HCT116 (cell line): ENCODE measurements at regions not wholly inside any gene's neighbourhood (a gene's known extent, or its start where the extent isn't known, plus 50 kb on each side); places are given as distances from the start of the nearest gene placed in this dataset.

Experiments used
- ATAC-seq: fragments of 200-7000 bp; cut with Tn5 transposase; 2 replicates; pipeline ENCODE4 v1.9.1; 2020; ENCODE audit warnings: mild to moderate bottlenecking, moderate library complexity
- BruUV-seq: library from RNA; stranded (reverse); fragments of 400-500 nt; replicated peaks from 2 replicates; lab custom pipeline; 2021; lab: Mats Ljungman, UMichigan
- CTCF ChIA-PET: fragments of 300-600 bp; sonication (Branson Sonifier 250); formaldehyde crosslinking; loops from one replicate; lab custom pipeline; 2021; ENCODE audit warnings: antibody characterized with exemption; lab: Charles Lee
- POLR2A ChIA-PET: fragments of 300-600, 350-600 bp; sonication (Branson Sonifier 250); formaldehyde crosslinking; loops from one replicate; lab custom pipeline; 2021; ENCODE audit warnings: antibody characterized with exemption; lab: Charles Lee
- RAD21 ChIA-PET, 2 experiments: fragments of 300-600 bp; sonication (Branson Sonifier 250); formaldehyde crosslinking; loops; one replicate each; lab custom pipeline; 2023; ENCODE audit warnings: low total read pairs in 2 of 2; ENCODE audit not compliant: uncharacterized antibody in 2 of 2, unreplicated experiment in 2 of 2, low non-redundant PET in 1 of 2; lab: Charles Lee
- DNase-seq: peaks from one replicate; pipeline ENCODE4 v3.0.0-alpha.2; 2010; ENCODE audit warnings: low read depth, low spot score
- H2AFZ ChIP-seq: fragments of 200-600 bp; shearing (Covaris generic), sonication (generic); 2 replicates; pipeline ENCODE4 v1.6.1; 2017; ENCODE audit warnings: low read depth, mixed run types, mixed read lengths, antibody characterized with exemption, low read length; ENCODE audit not compliant: poor library complexity, severe bottlenecking
- H3K27ac ChIP-seq: 2 replicates; pipeline ENCODE4 v1.5.1; 2012; ENCODE audit warnings: low read depth, low read length
- H3K27me3 ChIP-seq: fragments of 200-600 bp; sonication (generic); 2 replicates; pipeline ENCODE4 v1.6.1; 2016; ENCODE audit warnings: mixed run types, low read length, mixed read lengths; ENCODE audit not compliant: insufficient read depth
- H3K36me3 ChIP-seq, 2 experiments: fragments of 200-500 bp in 1 of 2; fragments of 200-600 bp in 1 of 2; sonication (Bioruptor generic) in 1 of 2; sonication (generic) in 1 of 2; 2 replicates each; pipeline versions ENCODE4 v1.5.1 to v1.6.1; 2014 to 2016; ENCODE audit warnings: low read length in 2 of 2, inconsistent platforms in 1 of 2, mixed read lengths in 1 of 2, mixed run types in 1 of 2; ENCODE audit not compliant: insufficient read depth in 2 of 2, control insufficient read depth in 1 of 2
- H3K4me1 ChIP-seq, 2 experiments: fragments of 200-600 bp in 1 of 2; sonication (generic) in 1 of 2; 2 replicates each; pipeline versions ENCODE4 v1.5.1 to v1.6.1; 2012 to 2017; ENCODE audit warnings: low read length in 2 of 2, inconsistent platforms in 1 of 2, mild to moderate bottlenecking in 1 of 2, mixed read lengths in 1 of 2, mixed run types in 1 of 2, moderate library complexity in 1 of 2; ENCODE audit not compliant: insufficient read depth in 2 of 2, control insufficient read depth in 1 of 2
- H3K4me2 ChIP-seq: fragments of 200-600 bp; sonication (generic); 2 replicates; pipeline ENCODE4 v1.6.1; 2017; ENCODE audit warnings: mixed run types, low read length, mixed read lengths
- H3K4me3 ChIP-seq, 2 experiments: fragments of 200-600 bp in 1 of 2; sonication (generic) in 1 of 2; replicated peaks in 1 of 2; 2 replicates each; pipeline ENCODE4 v1.5.1; 2011 to 2016; ENCODE audit warnings: low read length in 2 of 2, control low read depth in 1 of 2, low read depth in 1 of 2, mild to moderate bottlenecking in 1 of 2, mixed read lengths in 1 of 2, mixed run types in 1 of 2
- H3K79me2 ChIP-seq: fragments of 200-600 bp; sonication (generic); 2 replicates; pipeline ENCODE4 v1.6.1; 2017; ENCODE audit warnings: mild to moderate bottlenecking, mixed run types, low read length, moderate library complexity, mixed read lengths; ENCODE audit not compliant: insufficient read depth
- H3K9ac ChIP-seq: fragments of 200-600 bp; sonication (generic); 2 replicates; pipeline ENCODE4 v1.6.1; 2016; ENCODE audit warnings: low read length, mixed read lengths
- H3K9me2 ChIP-seq: fragments of 200-600 bp; sonication (generic), shearing (Covaris generic); 2 replicates; pipeline ENCODE4 v1.6.1; 2017; ENCODE audit warnings: mixed run types, mild to moderate bottlenecking, moderate library complexity; ENCODE audit not compliant: insufficient read depth
- H3K9me3 ChIP-seq, 2 experiments: fragments of 200-500 bp in 1 of 2; fragments of 200-600 bp in 1 of 2; sonication (Bioruptor generic) in 1 of 2; sonication (generic) in 1 of 2; 2 replicates each; pipeline ENCODE4 v1.6.1; 2014 to 2017; ENCODE audit warnings: low read length in 2 of 2, mixed read lengths in 2 of 2, inconsistent platforms in 1 of 2, low read depth in 1 of 2, mild to moderate bottlenecking in 1 of 2, mixed run types in 1 of 2, moderate library complexity in 1 of 2; ENCODE audit not compliant: control insufficient read depth in 1 of 2, insufficient read depth in 1 of 2
- H4K20me1 ChIP-seq: fragments of 200-600 bp; sonication (generic), shearing (Covaris generic); 2 replicates; pipeline ENCODE4 v1.6.1; 2017; ENCODE audit warnings: mixed run types, mild to moderate bottlenecking, moderate library complexity; ENCODE audit not compliant: insufficient read depth
- ATF3 ChIP-seq: IDR thresholded peaks from 2 replicates; pipeline ENCODE4 v1.6.1; 2012
- CEBPB ChIP-seq: IDR thresholded peaks from 2 replicates; pipeline ENCODE4 v1.6.1; 2012; ENCODE audit warnings: low read depth
- CTCF ChIP-seq, 3 experiments: fragments of 200-600 bp in 1 of 3; sonication (generic) in 1 of 3; IDR thresholded peaks in 2 of 3; conservative IDR thresholded peaks in 1 of 3; 2 replicates each; pipeline ENCODE4 v1.5.1; 2012 to 2017; ENCODE audit warnings: low read depth in 2 of 3, low read length in 2 of 3, antibody characterized with exemption in 1 of 3, borderline replicate concordance in 1 of 3, control low read depth in 1 of 3, mild to moderate bottlenecking in 1 of 3, mixed read lengths in 1 of 3, mixed run types in 1 of 3, moderate library complexity in 1 of 3; ENCODE audit not compliant: insufficient read depth in 1 of 3
- EGR1 ChIP-seq: IDR thresholded peaks from 2 replicates; pipeline ENCODE4 v1.6.1; 2012; ENCODE audit warnings: low read depth
- ELF1 ChIP-seq: IDR thresholded peaks from 2 replicates; pipeline ENCODE4 v1.6.1; 2012; ENCODE audit warnings: low read depth, borderline replicate concordance
- EZH2 ChIP-seq: fragments of 200-600 bp; sonication (generic); IDR thresholded peaks from 2 replicates; pipeline ENCODE4 v1.6.1; 2017; ENCODE audit warnings: antibody characterized with exemption, mixed run types
- JUND ChIP-seq: IDR thresholded peaks from 2 replicates; pipeline ENCODE4 v1.6.1; 2012
- MAX ChIP-seq: IDR thresholded peaks from 2 replicates; pipeline ENCODE4 v1.6.1; 2012
- POLR2AphosphoS5 ChIP-seq: IDR thresholded peaks from 2 replicates; pipeline ENCODE4 v1.6.1; 2011; ENCODE audit warnings: mild to moderate bottlenecking, low read depth, low read length, moderate library complexity
- RAD21 ChIP-seq: IDR thresholded peaks from 2 replicates; pipeline ENCODE4 v1.6.1; 2012; ENCODE audit warnings: low read depth, mild to moderate bottlenecking
- SIN3A ChIP-seq: IDR thresholded peaks from 2 replicates; pipeline ENCODE4 v1.6.1; 2012; ENCODE audit warnings: low read depth
- SP1 ChIP-seq: IDR thresholded peaks from 2 replicates; pipeline ENCODE4 v1.6.1; 2012; ENCODE audit warnings: low read depth
- SRF ChIP-seq: IDR thresholded peaks from 2 replicates; pipeline ENCODE4 v1.6.1; 2012; ENCODE audit warnings: low read depth
- YY1 ChIP-seq: IDR thresholded peaks from 2 replicates; pipeline ENCODE4 v1.6.1; 2011; ENCODE audit warnings: low read length, low read depth, moderate library complexity, mild to moderate bottlenecking; ENCODE audit not compliant: insufficient replicate concordance; ENCODE audit errors: extremely low read depth
- ZBTB33 ChIP-seq: IDR thresholded peaks from 2 replicates; pipeline ENCODE4 v1.6.1; 2011; ENCODE audit warnings: mild to moderate bottlenecking, low read length, moderate library complexity; ENCODE audit not compliant: insufficient replicate concordance; ENCODE audit errors: extremely low read depth
- ZFX ChIP-seq: fragments of 450-650 bp; IDR thresholded peaks from 2 replicates; pipeline ENCODE4 v1.6.1; 2017
- ZNF274 ChIP-seq: fragments of 200-500 bp; sonication (Bioruptor generic); IDR thresholded peaks from 2 replicates; pipeline ENCODE4 v1.6.1; 2014; ENCODE audit warnings: mild to moderate bottlenecking, low read depth, low read length, inconsistent platforms
- intact Hi-C: fragments of 100-400 bp; cut with micrococcal nuclease; formaldehyde crosslinking; loops from 2 replicates; pipeline ENCODE4 v1.10.0; 2022

- Histone ChIP-seq H3K9me2 (no peaks in the 10 kb centered on the region), H3K4me2 (no peak overlapping the region), H3K27ac (no peak overlapping the region), H3K9me3 (no peaks in the 10 kb centered on the region), H3K27me3 (no peaks in the 10 kb centered on the region), H3K9ac (no peak overlapping the region), H3K4me1 (no peaks in the 10 kb centered on the region), H2AFZ (no peak overlapping the region), H3K4me3 (no peak overlapping the region), H3K36me3 (no peaks in the 10 kb centered on the region), H4K20me1 (no peaks in the 10 kb centered on the region), H3K79me2 (no peaks in the 10 kb centered on the region)
- ATAC-seq (no peak), DNase-seq (no peak)
- BruUV-seq: no TSS peak
- RAD21 ChIA-PET: no interaction called here
- CTCF ChIA-PET: no interaction called here
- POLR2A ChIA-PET: no interaction called here
- intact Hi-C loops: no loop called here
- TF ChIP-seq RAD21: no peak
- TF ChIP-seq ZFX: no peak
- TF ChIP-seq ATF3: no peak
- no peak for TF ChIP-seq EGR1
- no peak for TF ChIP-seq SIN3A
- no peak for TF ChIP-seq JUND
- no peak for TF ChIP-seq POLR2AphosphoS5
- no peak for TF ChIP-seq SP1
- no peak for TF ChIP-seq CTCF (IDR thresholded peaks at IDR 0.05 in 2 of 3, conservative IDR thresholded peaks at IDR 0.05 in 1 of 3; ENCODE audit: borderline replicate concordance in 1 of 3, insufficient read depth in 1 of 3, low read depth in 2 of 3, low read length in 2 of 3)
- no peak for TF ChIP-seq ZBTB33
- TF ChIP-seq ELF1: no peak
- no peak for TF ChIP-seq YY1
- TF ChIP-seq ZNF274: no peak
- no peak for TF ChIP-seq EZH2
- TF ChIP-seq CEBPB: no peak
- no peak for TF ChIP-seq MAX
- no peak for TF ChIP-seq SRF
Measured at GRCh38 chr5:53179691-53180090, 70.1 kb upstream of the MOCS2 start.
